ENCODE measurements at regions not wholly inside any gene's neighbourhood (a gene's known extent, or its start where the extent isn't known, plus 50 kb on each side); places are given as distances from the start of the nearest gene placed in this dataset.

- no peak for TF ChIP-seq GATA2 (IDR thresholded peaks at IDR 0.05; ENCODE audit: low read depth, low read length)
- TF ChIP-seq GATA3 (IDR thresholded peaks at IDR 0.05; ENCODE audit: low read depth, low read length): no peak
These were observed 252.2 kb downstream of the BTG1 start for GRCh38 chr12:91893476-91893875.
